Ishikawa (cell line): ENCODE measurements at regions not wholly inside any gene's neighbourhood (a gene's known extent, or its start where the extent isn't known, plus 50 kb on each side); places are given as distances from the start of the nearest gene placed in this dataset.

Source experiments
- EGR1 ChIP-seq: IDR thresholded peaks from 2 replicates; pipeline ENCODE4 v1.6.1; 2012
- TF ChIP-seq, protein P1 (sequence below): IDR thresholded peaks from 2 replicates; pipeline ENCODE4 v1.6.1; 2012

DNA sequence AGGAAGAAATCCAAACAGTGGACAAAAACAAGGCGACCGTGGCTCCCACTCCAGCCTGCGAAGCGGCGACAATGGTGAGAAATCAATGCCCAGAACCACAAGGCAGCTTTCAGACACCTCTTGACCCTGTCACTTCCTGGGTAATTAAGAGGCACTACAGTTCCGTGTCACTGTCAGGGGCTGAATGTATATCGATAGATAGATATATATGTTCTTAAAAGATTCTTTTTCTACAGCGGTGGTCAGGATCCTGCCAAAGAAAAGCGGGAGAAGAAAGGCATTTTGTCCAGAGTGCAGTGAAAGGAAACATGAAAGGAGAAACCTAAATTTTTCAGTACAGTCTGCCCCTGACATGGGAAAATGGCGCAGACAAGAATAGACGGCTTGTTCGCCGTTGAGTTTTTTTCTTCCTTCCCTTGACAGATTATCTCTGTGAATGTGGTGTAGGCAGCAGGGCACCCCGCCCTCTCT is 56.2 kb upstream of the HES1 start:
- TF ChIP-seq, protein P1, sequence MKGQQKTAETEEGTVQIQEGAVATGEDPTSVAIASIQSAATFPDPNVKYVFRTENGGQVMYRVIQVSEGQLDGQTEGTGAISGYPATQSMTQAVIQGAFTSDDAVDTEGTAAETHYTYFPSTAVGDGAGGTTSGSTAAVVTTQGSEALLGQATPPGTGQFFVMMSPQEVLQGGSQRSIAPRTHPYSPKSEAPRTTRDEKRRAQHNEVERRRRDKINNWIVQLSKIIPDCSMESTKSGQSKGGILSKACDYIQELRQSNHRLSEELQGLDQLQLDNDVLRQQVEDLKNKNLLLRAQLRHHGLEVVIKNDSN: no peak
- TF ChIP-seq EGR1: no peak
